ENCODE measurements at regions not wholly inside any gene's neighbourhood (a gene's known extent, or its start where the extent isn't known, plus 50 kb on each side); places are given as distances from the start of the nearest gene placed in this dataset.

GRCh38 chr14:95413289-95414215 is 93.8 kb upstream of the CLMN start:
- no peaks in the 10 kb centered on the region for H3K9me3 ChIP-seq

DNA sequence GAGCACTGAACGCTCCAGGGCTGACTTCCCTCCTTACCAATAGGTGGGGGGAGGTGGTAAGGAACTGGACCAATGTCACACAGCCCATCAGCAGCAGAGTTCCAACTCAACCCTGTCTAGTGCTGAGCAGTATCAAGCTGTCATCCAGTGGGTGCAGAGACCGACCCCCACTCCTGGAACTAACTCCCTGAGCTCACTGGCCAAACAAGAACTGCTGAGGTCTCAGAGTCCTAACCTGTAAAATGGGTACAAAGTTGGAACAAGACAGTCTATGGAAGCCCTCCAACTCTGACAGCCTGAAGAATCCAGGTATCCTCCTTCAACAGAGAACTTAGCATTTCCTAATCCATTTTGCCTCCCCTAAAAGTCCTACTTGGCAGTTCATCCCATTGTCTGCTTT is 91.1 kb upstream of the CLMN start:
- Histone ChIP-seq H3K27me3 (no peaks in the 10 kb centered on the region), H3K4me1 (peaks cover 0 to 4% (median 0%) of the 10 kb centered on the region in 4 donors), H3K9me3 (no peaks in the 10 kb centered on the region), H3K36me3 (no peaks in the 10 kb centered on the region), H3K4me3 (no peak overlapping the region), H3K27ac (no peak overlapping the region)
- DNase-seq = no peak
- TF ChIP-seq CTCF (IDR thresholded peaks at IDR 0.05) (no peak), POLR2A (IDR thresholded peaks at IDR 0.05) (no peak)

More at GRCh38 chr14:95413289-95414215, 93.8 kb upstream of the CLMN start:
- TF ChIP-seq POLR2A (IDR thresholded peaks at IDR 0.05) (no peak), CTCF (IDR thresholded peaks at IDR 0.05) (no peak)
- no peak overlapping the region for H3K27ac ChIP-seq
- H3K4me1 ChIP-seq = peaks cover 0 to 4% (median 0%) of the 10 kb centered on the region in 4 donors
- peaks cover 0 to 15% (median 0%) of the 10 kb centered on the region in 3 donors for H3K36me3 ChIP-seq
- no peaks in the 10 kb centered on the region for H3K27me3 ChIP-seq
- DNase-seq = no peak
- no peak overlapping the region for H3K4me3 ChIP-seq

DNA sequence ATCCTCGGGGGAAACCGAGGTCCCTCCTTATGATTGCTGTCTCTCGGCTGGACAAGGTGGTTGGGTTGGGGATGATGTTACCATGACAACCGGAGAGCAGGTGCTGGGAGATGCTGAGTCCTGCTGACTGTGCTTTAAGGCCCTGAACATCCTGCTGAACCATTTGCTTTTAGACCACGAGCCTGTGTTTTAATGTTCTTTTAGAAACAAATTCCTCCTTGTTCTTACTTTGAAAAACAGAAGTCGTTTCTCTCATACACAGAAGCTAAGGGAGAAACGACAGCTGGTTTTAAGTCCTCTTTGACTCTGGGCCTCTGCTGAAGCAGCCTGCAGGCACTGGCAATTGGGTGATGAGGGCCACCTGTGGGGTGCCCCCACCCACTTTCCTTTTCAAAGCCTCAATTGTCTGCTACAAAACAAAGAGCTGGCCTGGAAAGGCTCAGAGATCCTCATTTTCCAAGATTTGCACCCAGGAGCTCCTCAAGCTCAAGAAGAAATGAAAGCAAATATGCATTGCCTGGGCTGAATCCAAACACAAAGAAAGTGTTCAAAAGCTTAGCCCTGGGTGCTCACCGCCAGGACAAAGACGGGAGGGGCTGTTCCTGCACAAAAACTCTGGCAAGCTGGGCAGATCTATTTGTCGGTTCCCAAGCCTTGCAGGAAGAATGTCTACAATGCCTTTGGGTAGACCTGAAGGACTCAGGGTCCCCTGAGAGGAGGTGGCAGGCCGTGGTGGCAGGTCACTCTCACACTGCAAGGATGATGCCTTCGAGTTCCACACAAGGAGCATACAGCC is 90.0 kb upstream of the CLMN start:
- Histone ChIP-seq H3K36me3 (no peaks in the 10 kb centered on the region), H3K9me3 (no peaks in the 10 kb centered on the region), H3K27me3 (no peaks in the 10 kb centered on the region), H3K27ac (no peak overlapping the region), H3K4me1 (peaks cover 0 to 4% (median 0%) of the 10 kb centered on the region in 4 donors), H3K4me3 (no peak overlapping the region)
- DNase-seq = no peak
- TF ChIP-seq POLR2A (IDR thresholded peaks at IDR 0.05) (no peak), CTCF (IDR thresholded peaks at IDR 0.05) (no peak)

GRCh38 chr14:95408731-95409476 is 89.2 kb upstream of the CLMN start:
- no peak for DNase-seq
- Histone ChIP-seq H3K27me3 (no peaks in the 10 kb centered on the region), H3K4me3 (no peak overlapping the region), H3K9me3 (no peaks in the 10 kb centered on the region), H3K4me1 (peaks cover 0 to 4% (median 0%) of the 10 kb centered on the region in 4 donors), H3K27ac (no peak overlapping the region), H3K36me3 (no peaks in the 10 kb centered on the region)
- TF ChIP-seq POLR2A (IDR thresholded peaks at IDR 0.05) (no peak), CTCF (IDR thresholded peaks at IDR 0.05) (no peak)

DNA sequence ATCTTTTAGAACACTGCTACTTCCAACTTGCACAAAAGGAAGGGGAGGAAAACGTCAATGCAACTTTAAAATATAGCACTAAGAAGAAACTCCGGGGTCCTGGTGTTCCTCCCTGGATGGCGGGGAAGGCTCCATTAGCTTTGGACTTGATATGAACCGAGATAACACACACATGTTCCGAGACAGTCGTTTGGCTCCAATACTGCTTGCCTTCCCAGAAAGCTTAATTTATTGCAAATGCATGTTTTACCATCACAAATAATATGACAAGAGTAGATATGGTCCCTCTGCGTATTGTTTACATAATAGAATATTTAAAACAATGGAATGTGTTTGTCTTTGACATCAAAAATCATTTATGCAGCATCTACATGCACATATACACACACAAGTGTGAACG is 87.6 kb upstream of the CLMN start:
- H3K27me3 ChIP-seq = no peaks in the 10 kb centered on the region
- H3K4me1 ChIP-seq = peaks cover 0 to 4% (median 0%) of the 10 kb centered on the region in 4 donors
- H3K9me3 ChIP-seq = no peaks in the 10 kb centered on the region
- H3K4me3 ChIP-seq = no peak overlapping the region
- no peak overlapping the region for H3K27ac ChIP-seq
- TF ChIP-seq POLR2A (IDR thresholded peaks at IDR 0.05) (no peak), CTCF (IDR thresholded peaks at IDR 0.05) (no peak)
- no peaks in the 10 kb centered on the region for H3K36me3 ChIP-seq
- DNase-seq = no peak
